GM12891 (cell line): ENCODE measurements at regions not wholly inside any gene's neighbourhood (a gene's known extent, or its start where the extent isn't known, plus 50 kb on each side); places are given as distances from the start of the nearest gene placed in this dataset.

ENCODE experiments used
- DNase-seq: peaks from one replicate; pipeline ENCODE4 v3.0.0; 2011; ENCODE audit warnings: low spot score; ENCODE audit not compliant: insufficient read length
- FAIRE-seq: peaks from 2 replicates; lab custom pipeline; 2011; peaks lifted over from hg19 to GRCh38; lab: Jason Lieb, UNC
- PAX5 ChIP-seq: IDR thresholded peaks from 2 replicates; pipeline ENCODE4 v1.6.1; 2011; ENCODE audit warnings: low read length, moderate library complexity, mild to moderate bottlenecking; ENCODE audit not compliant: insufficient read depth, severe bottlenecking
- POLR2A ChIP-seq: IDR thresholded peaks from 2 replicates; pipeline ENCODE4 v1.6.1; 2011; ENCODE audit warnings: low read depth, low read length, control low read depth
- POLR2AphosphoS5 ChIP-seq: IDR thresholded peaks from 2 replicates; pipeline ENCODE4 v1.6.1; 2011; ENCODE audit warnings: low read depth, low read length, control low read depth
- POU2F2 ChIP-seq: IDR thresholded peaks from 2 replicates; pipeline ENCODE4 v1.6.1; 2011; ENCODE audit warnings: low read depth, mild to moderate bottlenecking, control low read depth, low read length, moderate library complexity
- SPI1 ChIP-seq: IDR thresholded peaks from 2 replicates; pipeline ENCODE4 v1.6.1; 2011; ENCODE audit warnings: low read depth, low read length, control low read depth
- TAF1 ChIP-seq: IDR thresholded peaks from 2 replicates; pipeline ENCODE4 v1.6.1; 2011; ENCODE audit warnings: low read depth, low read length, control low read depth

DNA sequence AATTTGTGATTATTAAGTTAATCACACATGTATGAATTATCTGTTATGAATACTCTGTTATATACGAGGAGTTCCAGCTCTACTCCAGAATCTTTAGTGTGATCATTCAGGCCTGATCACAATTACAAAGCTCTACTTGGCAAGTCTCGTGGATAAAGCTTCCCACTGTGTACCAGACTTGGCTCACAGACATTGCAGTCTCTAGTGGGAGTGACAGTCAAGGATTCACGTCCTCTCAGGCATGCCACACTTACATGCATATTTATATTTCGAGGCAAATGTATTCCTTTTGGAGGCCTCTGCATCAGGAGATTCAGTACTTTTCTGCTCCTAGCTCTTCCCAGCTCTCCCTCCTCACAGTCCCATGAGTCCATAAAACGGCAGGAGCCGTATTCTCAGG lies 403.4 kb upstream of the CDH7 start:
- DNase-seq (no peak), FAIRE-seq (no peak)
- no peak for TF ChIP-seq POU2F2
- no peak for TF ChIP-seq SPI1
- TF ChIP-seq PAX5: no peak
- no peak for TF ChIP-seq POLR2A
- TF ChIP-seq TAF1: no peak
- no peak for TF ChIP-seq POLR2AphosphoS5

- no peak for DNase-seq
- TF ChIP-seq PAX5 (no peak), TAF1 (no peak), POU2F2 (no peak), POLR2A (no peak), SPI1 (no peak), POLR2AphosphoS5 (no peak)
- no peak for FAIRE-seq
Measured at GRCh38 chr18:65346086-65346485, 404.7 kb upstream of the CDH7 start.

DNA sequence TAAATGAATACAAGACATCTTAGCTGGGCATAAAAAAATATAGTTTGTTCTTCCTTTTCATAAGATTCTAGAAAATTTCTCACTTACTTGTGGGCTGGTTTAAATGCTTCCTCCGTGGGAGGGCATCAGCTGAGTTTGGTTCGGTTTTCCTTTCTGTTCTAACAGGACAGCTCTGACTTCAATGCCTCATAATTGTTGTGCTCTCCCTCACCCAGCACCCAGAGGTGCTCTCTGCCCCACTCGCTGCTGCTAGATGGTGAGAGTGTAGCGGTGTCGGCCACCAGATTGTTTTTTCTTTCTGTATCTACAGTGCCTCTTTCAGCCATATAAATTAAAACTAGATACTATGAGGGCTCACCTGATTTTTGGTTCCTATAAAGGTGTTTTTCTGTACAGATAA lies 407.2 kb upstream of the CDH7 start:
- DNase-seq (no peak), FAIRE-seq (no peak)
- TF ChIP-seq TAF1 (no peak), POLR2A (no peak), POU2F2 (no peak), POLR2AphosphoS5 (no peak), SPI1 (no peak), PAX5 (no peak)

DNA sequence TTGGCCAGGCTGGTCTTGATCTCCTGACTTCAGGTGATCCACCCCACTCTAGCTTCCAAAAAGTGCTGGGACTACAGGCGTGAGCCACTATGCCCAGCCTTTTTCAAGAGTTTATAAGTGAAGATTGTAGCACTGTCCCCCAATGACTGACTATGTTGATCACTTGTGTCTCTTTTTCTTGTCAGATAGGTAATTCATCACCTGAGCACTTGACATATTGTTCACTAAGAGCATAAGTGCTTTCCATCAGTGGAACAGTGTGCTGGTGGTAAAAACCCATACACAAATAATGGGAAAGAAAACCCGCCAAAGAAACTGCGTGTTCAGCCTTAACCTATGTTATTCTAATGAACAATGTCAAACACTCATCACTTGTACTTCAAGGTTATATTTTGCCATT lies 414.4 kb upstream of the CDH7 start:
- no peak for DNase-seq
- FAIRE-seq: no peak
- TF ChIP-seq SPI1 (no peak), PAX5 (no peak), POU2F2 (no peak), POLR2AphosphoS5 (no peak), POLR2A (no peak), TAF1 (no peak)

- TF ChIP-seq POLR2AphosphoS5 (no peak), POLR2A (no peak), POU2F2 (no peak), SPI1 (no peak), PAX5 (no peak), TAF1 (no peak)
- FAIRE-seq (no peak), DNase-seq (no peak)
Measured at GRCh38 chr18:65329010-65329409, 421.8 kb upstream of the CDH7 start.

GRCh38 chr18:65326805-65327204 lies 424.0 kb upstream of the CDH7 start:
- FAIRE-seq (no peak), DNase-seq (no peak)
- TF ChIP-seq TAF1 (no peak), POLR2AphosphoS5 (no peak), POLR2A (no peak), PAX5 (no peak), POU2F2 (no peak), SPI1 (no peak)

GRCh38 chr18:65322895-65323294 lies 427.9 kb upstream of the CDH7 start:
- TF ChIP-seq POLR2AphosphoS5 (no peak), POLR2A (no peak), PAX5 (no peak), TAF1 (no peak), POU2F2 (no peak), SPI1 (no peak)
- DNase-seq: no peak
- no peak for FAIRE-seq

DNA sequence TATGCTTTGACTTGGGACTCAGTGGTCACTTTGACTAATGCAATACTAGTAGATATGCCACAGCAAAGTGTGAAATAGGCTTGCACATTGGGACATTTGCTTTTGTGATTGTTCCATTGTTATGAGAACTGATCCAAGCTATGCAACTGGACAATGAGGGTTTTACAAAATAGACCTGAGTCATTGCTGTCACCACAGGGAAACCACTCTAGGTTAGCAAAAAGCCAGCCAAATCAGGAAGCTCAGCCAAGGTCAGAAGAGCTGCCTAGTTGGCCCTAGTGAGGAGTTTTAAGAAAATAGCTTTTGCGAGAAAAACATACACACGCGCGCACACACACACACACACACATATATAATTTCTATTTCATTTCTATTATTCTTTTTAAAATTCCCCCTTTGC lies 452.4 kb upstream of the CDH7 start:
- DNase-seq: no peak
- no peak for FAIRE-seq
- TF ChIP-seq POLR2A (no peak), SPI1 (no peak), POLR2AphosphoS5 (no peak), PAX5 (no peak), TAF1 (no peak), POU2F2 (no peak)

DNA sequence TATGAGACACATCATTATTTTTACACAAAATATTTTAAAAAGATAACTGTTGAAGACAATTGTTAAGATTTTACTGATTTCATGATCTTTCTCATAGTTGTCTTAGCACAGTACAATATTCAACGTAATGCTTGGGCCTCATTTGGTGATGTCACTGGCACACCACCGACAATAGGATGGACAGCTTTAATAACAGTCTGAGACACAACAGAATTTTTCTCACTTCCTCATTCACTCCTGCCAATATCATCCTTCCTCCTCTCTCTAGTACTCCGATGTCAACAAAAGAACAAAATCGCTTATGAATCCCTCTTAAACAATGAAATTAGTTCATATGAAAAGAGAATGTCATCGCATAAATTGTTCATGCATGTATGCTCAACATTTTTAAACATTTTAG lies 461.9 kb upstream of the CDH7 start:
- no peak for DNase-seq
- TF ChIP-seq SPI1: peak; percentile 62; the same call in 1 of the 2 replicates
- no peak for TF ChIP-seq TAF1
- no peak for FAIRE-seq

DNA sequence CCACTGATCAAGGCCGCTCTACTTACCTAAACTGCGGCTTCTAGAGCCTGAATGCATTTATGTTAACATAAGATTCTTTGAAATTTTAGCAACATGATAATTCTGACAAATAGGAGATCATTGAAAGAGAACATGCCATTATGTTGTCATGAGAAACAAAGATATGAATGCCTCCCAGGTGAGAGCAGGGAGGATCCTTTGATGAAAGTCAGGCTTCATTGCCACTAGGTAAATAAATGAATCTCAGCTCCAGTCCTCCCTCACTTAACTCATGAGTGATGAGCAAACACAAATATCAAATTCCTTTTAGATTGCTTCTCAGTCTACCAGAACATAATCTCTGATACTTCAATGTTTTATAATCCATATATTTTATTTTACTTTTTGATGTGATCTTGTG lies 463.2 kb upstream of the CDH7 start:
- DNase-seq (no peak), FAIRE-seq (no peak)
- TF ChIP-seq POLR2A (no peak), SPI1 (no peak), POLR2AphosphoS5 (no peak), TAF1 (no peak), POU2F2 (no peak), PAX5 (no peak)

GRCh38 chr18:65282096-65282495 lies 468.7 kb upstream of the CDH7 start:
- FAIRE-seq (no peak), DNase-seq (no peak)
- TF ChIP-seq TAF1: no peak
- TF ChIP-seq POLR2A: no peak
- no peak for TF ChIP-seq SPI1
- TF ChIP-seq POLR2AphosphoS5: no peak
- TF ChIP-seq PAX5: no peak
- TF ChIP-seq POU2F2: no peak
